GM23338 (cell line): ENCODE measurements at regions not wholly inside any gene's neighbourhood (a gene's known extent, or its start where the extent isn't known, plus 50 kb on each side); places are given as distances from the start of the nearest gene placed in this dataset.

ENCODE experiments used
- CREB1 ChIP-seq: fragments of 250-450 bp; sonication (Bioruptor Pico); IDR thresholded peaks from 2 replicates; pipeline ENCODE4 v1.5.0; 2020; ENCODE audit warnings: low read depth, mild to moderate bottlenecking, moderate library complexity
- EZH2 ChIP-seq: fragments of 200-600 bp; sonication (generic); IDR thresholded peaks from one replicate; pipeline ENCODE4 v1.8.0; 2017; ENCODE audit warnings: antibody characterized with exemption, mild to moderate bottlenecking, low read depth; ENCODE audit not compliant: unreplicated experiment
- EZH2phosphoT487 ChIP-seq: fragments of 200-600 bp; sonication (generic); IDR thresholded peaks from one replicate; pipeline ENCODE4 v1.8.1; 2018; ENCODE audit warnings: antibody characterized with exemption; ENCODE audit not compliant: unreplicated experiment
- JUNB ChIP-seq: IDR thresholded peaks from one replicate; pipeline ENCODE4 v1.6.1; 2016; ENCODE audit warnings: antibody characterized with exemption; ENCODE audit not compliant: unreplicated experiment
- NANOG ChIP-seq: IDR thresholded peaks from 2 replicates; pipeline ENCODE4 v1.6.1; 2016; ENCODE audit warnings: antibody characterized with exemption, borderline replicate concordance
- POLR2AphosphoS5 ChIP-seq: IDR thresholded peaks from 2 replicates; pipeline ENCODE4 v1.6.1; 2016; ENCODE audit warnings: antibody characterized with exemption, low read depth
- STAT1 ChIP-seq: IDR thresholded peaks from one replicate; pipeline ENCODE4 v1.6.1; 2016; ENCODE audit warnings: antibody characterized with exemption; ENCODE audit not compliant: unreplicated experiment
- ZNF114 ChIP-seq: fragments of 250-450 bp; sonication (Bioruptor Pico); IDR thresholded peaks from 2 replicates; pipeline ENCODE4 v1.5.0; 2020; ENCODE audit warnings: mild to moderate bottlenecking, moderate library complexity
- ZNF331 ChIP-seq: fragments of 250-450 bp; sonication (Bioruptor Pico); IDR thresholded peaks from 2 replicates; pipeline ENCODE4 v1.5.0; 2020; ENCODE audit warnings: low read depth, mild to moderate bottlenecking, moderate library complexity
- TF ChIP-seq, protein P1 (sequence below), 2 experiments: fragments of 200-600 bp in 1 of 2; sonication (generic) in 1 of 2; conservative IDR thresholded peaks; 2 replicates each; pipeline versions ENCODE4 v1.5.1 to v1.6.1; 2016 to 2017; ENCODE audit warnings: antibody characterized with exemption in 2 of 2, low read depth in 2 of 2, mild to moderate bottlenecking in 2 of 2, moderate library complexity in 1 of 2
- TF ChIP-seq, protein P2 (sequence below): IDR thresholded peaks from one replicate; pipeline ENCODE4 v1.6.1; 2018; ENCODE audit warnings: antibody characterized with exemption; ENCODE audit not compliant: unreplicated experiment
- TF ChIP-seq, protein P3 (sequence below): IDR thresholded peaks from 2 replicates; pipeline ENCODE4 v1.6.1; 2016; ENCODE audit warnings: antibody characterized with exemption
- TF ChIP-seq, protein P4 (sequence below): fragments of 250-450 bp; sonication (Bioruptor Pico); IDR thresholded peaks from 2 replicates; pipeline ENCODE4 v1.5.0; 2020; ENCODE audit warnings: mild to moderate bottlenecking, moderate library complexity

DNA sequence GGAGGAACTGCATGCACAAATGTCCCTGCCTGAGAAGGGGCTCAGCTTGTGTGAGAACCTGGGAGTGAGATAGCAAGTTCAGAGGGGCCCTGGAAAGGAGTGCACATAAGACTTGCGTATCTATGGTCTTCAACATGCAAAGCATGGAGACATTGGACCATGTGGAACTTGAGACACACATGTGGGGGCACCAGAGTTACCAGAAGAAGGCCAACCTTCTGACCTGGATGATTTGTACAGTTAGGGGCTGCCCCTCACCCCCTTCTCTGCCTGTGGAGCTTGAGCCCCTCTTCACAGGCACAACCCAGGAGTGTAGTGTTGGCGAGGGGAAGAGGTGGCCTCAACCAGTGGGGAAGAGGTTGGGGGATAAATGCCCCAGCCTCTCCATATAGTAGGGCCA, 165.0 kb upstream of the ARL4C start:
- TF ChIP-seq, protein P1, sequence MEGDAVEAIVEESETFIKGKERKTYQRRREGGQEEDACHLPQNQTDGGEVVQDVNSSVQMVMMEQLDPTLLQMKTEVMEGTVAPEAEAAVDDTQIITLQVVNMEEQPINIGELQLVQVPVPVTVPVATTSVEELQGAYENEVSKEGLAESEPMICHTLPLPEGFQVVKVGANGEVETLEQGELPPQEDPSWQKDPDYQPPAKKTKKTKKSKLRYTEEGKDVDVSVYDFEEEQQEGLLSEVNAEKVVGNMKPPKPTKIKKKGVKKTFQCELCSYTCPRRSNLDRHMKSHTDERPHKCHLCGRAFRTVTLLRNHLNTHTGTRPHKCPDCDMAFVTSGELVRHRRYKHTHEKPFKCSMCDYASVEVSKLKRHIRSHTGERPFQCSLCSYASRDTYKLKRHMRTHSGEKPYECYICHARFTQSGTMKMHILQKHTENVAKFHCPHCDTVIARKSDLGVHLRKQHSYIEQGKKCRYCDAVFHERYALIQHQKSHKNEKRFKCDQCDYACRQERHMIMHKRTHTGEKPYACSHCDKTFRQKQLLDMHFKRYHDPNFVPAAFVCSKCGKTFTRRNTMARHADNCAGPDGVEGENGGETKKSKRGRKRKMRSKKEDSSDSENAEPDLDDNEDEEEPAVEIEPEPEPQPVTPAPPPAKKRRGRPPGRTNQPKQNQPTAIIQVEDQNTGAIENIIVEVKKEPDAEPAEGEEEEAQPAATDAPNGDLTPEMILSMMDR (conservative IDR thresholded peaks at IDR 0.05; ENCODE audit: low read depth in 2 of 2): no peak
- TF ChIP-seq EZH2: no peak
- TF ChIP-seq POLR2AphosphoS5: no peak
- no peak for TF ChIP-seq JUNB
- TF ChIP-seq CREB1 (CRISPR knock-in tag): no peak
- TF ChIP-seq, protein P2, sequence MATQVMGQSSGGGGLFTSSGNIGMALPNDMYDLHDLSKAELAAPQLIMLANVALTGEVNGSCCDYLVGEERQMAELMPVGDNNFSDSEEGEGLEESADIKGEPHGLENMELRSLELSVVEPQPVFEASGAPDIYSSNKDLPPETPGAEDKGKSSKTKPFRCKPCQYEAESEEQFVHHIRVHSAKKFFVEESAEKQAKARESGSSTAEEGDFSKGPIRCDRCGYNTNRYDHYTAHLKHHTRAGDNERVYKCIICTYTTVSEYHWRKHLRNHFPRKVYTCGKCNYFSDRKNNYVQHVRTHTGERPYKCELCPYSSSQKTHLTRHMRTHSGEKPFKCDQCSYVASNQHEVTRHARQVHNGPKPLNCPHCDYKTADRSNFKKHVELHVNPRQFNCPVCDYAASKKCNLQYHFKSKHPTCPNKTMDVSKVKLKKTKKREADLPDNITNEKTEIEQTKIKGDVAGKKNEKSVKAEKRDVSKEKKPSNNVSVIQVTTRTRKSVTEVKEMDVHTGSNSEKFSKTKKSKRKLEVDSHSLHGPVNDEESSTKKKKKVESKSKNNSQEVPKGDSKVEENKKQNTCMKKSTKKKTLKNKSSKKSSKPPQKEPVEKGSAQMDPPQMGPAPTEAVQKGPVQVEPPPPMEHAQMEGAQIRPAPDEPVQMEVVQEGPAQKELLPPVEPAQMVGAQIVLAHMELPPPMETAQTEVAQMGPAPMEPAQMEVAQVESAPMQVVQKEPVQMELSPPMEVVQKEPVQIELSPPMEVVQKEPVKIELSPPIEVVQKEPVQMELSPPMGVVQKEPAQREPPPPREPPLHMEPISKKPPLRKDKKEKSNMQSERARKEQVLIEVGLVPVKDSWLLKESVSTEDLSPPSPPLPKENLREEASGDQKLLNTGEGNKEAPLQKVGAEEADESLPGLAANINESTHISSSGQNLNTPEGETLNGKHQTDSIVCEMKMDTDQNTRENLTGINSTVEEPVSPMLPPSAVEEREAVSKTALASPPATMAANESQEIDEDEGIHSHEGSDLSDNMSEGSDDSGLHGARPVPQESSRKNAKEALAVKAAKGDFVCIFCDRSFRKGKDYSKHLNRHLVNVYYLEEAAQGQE: no peak
- TF ChIP-seq EZH2phosphoT487: no peak
- TF ChIP-seq, protein P3, sequence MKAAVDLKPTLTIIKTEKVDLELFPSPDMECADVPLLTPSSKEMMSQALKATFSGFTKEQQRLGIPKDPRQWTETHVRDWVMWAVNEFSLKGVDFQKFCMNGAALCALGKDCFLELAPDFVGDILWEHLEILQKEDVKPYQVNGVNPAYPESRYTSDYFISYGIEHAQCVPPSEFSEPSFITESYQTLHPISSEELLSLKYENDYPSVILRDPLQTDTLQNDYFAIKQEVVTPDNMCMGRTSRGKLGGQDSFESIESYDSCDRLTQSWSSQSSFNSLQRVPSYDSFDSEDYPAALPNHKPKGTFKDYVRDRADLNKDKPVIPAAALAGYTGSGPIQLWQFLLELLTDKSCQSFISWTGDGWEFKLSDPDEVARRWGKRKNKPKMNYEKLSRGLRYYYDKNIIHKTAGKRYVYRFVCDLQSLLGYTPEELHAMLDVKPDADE: no peak
- TF ChIP-seq, protein P4, sequence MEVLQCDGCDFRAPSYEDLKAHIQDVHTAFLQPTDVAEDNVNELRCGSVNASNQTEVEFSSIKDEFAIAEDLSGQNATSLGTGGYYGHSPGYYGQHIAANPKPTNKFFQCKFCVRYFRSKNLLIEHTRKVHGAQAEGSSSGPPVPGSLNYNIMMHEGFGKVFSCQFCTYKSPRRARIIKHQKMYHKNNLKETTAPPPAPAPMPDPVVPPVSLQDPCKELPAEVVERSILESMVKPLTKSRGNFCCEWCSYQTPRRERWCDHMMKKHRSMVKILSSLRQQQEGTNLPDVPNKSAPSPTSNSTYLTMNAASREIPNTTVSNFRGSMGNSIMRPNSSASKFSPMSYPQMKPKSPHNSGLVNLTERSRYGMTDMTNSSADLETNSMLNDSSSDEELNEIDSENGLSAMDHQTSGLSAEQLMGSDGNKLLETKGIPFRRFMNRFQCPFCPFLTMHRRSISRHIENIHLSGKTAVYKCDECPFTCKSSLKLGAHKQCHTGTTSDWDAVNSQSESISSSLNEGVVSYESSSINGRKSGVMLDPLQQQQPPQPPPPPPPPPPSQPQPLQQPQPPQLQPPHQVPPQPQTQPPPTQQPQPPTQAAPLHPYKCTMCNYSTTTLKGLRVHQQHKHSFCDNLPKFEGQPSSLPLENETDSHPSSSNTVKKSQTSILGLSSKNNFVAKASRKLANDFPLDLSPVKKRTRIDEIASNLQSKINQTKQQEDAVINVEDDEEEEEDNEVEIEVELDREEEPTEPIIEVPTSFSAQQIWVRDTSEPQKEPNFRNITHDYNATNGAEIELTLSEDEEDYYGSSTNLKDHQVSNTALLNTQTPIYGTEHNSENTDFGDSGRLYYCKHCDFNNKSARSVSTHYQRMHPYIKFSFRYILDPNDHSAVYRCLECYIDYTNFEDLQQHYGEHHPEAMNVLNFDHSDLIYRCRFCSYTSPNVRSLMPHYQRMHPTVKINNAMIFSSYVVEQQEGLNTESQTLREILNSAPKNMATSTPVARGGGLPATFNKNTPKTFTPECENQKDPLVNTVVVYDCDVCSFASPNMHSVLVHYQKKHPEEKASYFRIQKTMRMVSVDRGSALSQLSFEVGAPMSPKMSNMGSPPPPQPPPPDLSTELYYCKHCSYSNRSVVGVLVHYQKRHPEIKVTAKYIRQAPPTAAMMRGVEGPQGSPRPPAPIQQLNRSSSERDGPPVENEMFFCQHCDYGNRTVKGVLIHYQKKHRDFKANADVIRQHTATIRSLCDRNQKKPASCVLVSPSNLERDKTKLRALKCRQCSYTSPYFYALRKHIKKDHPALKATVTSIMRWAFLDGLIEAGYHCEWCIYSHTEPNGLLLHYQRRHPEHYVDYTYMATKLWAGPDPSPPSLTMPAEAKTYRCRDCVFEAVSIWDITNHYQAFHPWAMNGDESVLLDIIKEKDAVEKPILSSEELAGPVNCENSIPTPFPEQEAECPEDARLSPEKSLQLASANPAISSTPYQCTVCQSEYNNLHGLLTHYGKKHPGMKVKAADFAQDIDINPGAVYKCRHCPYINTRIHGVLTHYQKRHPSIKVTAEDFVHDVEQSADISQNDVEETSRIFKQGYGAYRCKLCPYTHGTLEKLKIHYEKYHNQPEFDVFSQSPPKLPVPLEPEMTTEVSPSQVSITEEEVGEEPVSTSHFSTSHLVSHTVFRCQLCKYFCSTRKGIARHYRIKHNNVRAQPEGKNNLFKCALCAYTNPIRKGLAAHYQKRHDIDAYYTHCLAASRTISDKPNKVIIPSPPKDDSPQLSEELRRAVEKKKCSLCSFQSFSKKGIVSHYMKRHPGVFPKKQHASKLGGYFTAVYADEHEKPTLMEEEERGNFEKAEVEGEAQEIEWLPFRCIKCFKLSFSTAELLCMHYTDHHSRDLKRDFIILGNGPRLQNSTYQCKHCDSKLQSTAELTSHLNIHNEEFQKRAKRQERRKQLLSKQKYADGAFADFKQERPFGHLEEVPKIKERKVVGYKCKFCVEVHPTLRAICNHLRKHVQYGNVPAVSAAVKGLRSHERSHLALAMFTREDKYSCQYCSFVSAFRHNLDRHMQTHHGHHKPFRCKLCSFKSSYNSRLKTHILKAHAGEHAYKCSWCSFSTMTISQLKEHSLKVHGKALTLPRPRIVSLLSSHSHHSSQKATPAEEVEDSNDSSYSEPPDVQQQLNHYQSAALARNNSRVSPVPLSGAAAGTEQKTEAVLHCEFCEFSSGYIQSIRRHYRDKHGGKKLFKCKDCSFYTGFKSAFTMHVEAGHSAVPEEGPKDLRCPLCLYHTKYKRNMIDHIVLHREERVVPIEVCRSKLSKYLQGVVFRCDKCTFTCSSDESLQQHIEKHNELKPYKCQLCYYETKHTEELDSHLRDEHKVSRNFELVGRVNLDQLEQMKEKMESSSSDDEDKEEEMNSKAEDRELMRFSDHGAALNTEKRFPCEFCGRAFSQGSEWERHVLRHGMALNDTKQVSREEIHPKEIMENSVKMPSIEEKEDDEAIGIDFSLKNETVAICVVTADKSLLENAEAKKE (CRISPR knock-in tag): no peak
- no peak for TF ChIP-seq STAT1
- no peak for TF ChIP-seq NANOG
- no peak for TF ChIP-seq ZNF114 (CRISPR knock-in tag)
- TF ChIP-seq ZNF331 (CRISPR knock-in tag): no peak
